ENCODE measurements at regions not wholly inside any gene's neighbourhood (a gene's known extent, or its start where the extent isn't known, plus 50 kb on each side); places are given as distances from the start of the nearest gene placed in this dataset.
"Not testable (repeated sequence)": the region's sequence is repeated elsewhere in the genome, so short reads cannot be mapped to it uniquely, and the experiment has no call there.

- TF ChIP-seq CTCF (IDR thresholded peaks at IDR 0.05) = no peak
- Mint-ChIP-seq H3K4me3 (no peak overlapping the region), H3K36me3 (ENCODE audit: low read depth) (no peaks in the 10 kb centered on the region), H3K27me3 (ENCODE audit: insufficient read depth) (no peaks in the 10 kb centered on the region; the same call in 1 of the 2 replicates), H3K27ac (no peak overlapping the region), H3K9me3 (peaks cover 11% of the 10 kb centered on the region; the same call in 1 of the 2 replicates), H3K4me1 (ENCODE audit: low read depth) (no peaks in the 10 kb centered on the region; the same call in 1 of the 2 replicates)
- no peak for DNase-seq
Observed at GRCh38 chr10:120103738-120104560, 211.4 kb downstream of the SEC23IP start.

GRCh38 chr10:120105001-120105400, 212.5 kb downstream of the SEC23IP start:
- Mint-ChIP-seq H3K27me3 (ENCODE audit: insufficient read depth) (no peaks in the 10 kb centered on the region; the same call in 1 of the 2 replicates), H3K4me1 (ENCODE audit: low read depth) (no peaks in the 10 kb centered on the region), H3K27ac (no peak overlapping the region), H3K9me3 (0 out of 2 replicates have a peak, but pooled peaks cover 3% of the 10 kb centered on the region), H3K4me3 (no peak overlapping the region), H3K36me3 (ENCODE audit: low read depth) (no peaks in the 10 kb centered on the region)
- no peak for TF ChIP-seq CTCF (IDR thresholded peaks at IDR 0.05)
- no peak for DNase-seq

GRCh38 chr10:120105492-120105891, 213.0 kb downstream of the SEC23IP start:
- no peaks in the 10 kb centered on the region for H3K36me3 Mint-ChIP-seq (ENCODE audit: low read depth)
- 0 out of 2 replicates have a peak, but pooled peaks cover 3% of the 10 kb centered on the region for H3K9me3 Mint-ChIP-seq
- no peaks in the 10 kb centered on the region; the same call in 1 of the 2 replicates for H3K27me3 Mint-ChIP-seq (ENCODE audit: insufficient read depth)
- no peak overlapping the region for H3K4me3 Mint-ChIP-seq
- H3K27ac Mint-ChIP-seq = no peak overlapping the region
- no peak for TF ChIP-seq CTCF (IDR thresholded peaks at IDR 0.05)
- DNase-seq = no peak
- no peaks in the 10 kb centered on the region for H3K4me1 Mint-ChIP-seq (ENCODE audit: low read depth)

- Mint-ChIP-seq H3K4me3 (no peak overlapping the region), H3K4me1 (ENCODE audit: low read depth) (no peaks in the 10 kb centered on the region), H3K9me3 (peaks cover 11% of the 10 kb centered on the region; the same call in 1 of the 2 replicates), H3K36me3 (ENCODE audit: low read depth) (no peaks in the 10 kb centered on the region), H3K27ac (no peak overlapping the region), H3K27me3 (ENCODE audit: insufficient read depth) (no peaks in the 10 kb centered on the region)
- TF ChIP-seq CTCF (IDR thresholded peaks at IDR 0.05) = no peak
- DNase-seq = no peak
Observed at GRCh38 chr10:120108916-120109315, 216.4 kb downstream of the SEC23IP start.

- not testable (repeated sequence) for H3K4me1 Mint-ChIP-seq (ENCODE audit: low read depth); H3K36me3 Mint-ChIP-seq (ENCODE audit: low read depth); H3K27me3 Mint-ChIP-seq (ENCODE audit: insufficient read depth); DNase-seq; H3K4me3 Mint-ChIP-seq; H3K9me3 Mint-ChIP-seq; H3K27ac Mint-ChIP-seq
Observed at GRCh38 chr10:120109725-120110124, 217.2 kb downstream of the SEC23IP start.

- Mint-ChIP-seq H3K36me3 (ENCODE audit: low read depth) (no peaks in the 10 kb centered on the region), H3K4me3 (no peak overlapping the region), H3K4me1 (ENCODE audit: low read depth) (no peaks in the 10 kb centered on the region), H3K9me3 (peaks cover 8% of the 10 kb centered on the region; the same call in 1 of the 2 replicates), H3K27ac (no peak overlapping the region), H3K27me3 (ENCODE audit: insufficient read depth) (no peaks in the 10 kb centered on the region)
- no peak for TF ChIP-seq CTCF (IDR thresholded peaks at IDR 0.05)
- no peak for DNase-seq
Observed at GRCh38 chr10:120110196-120110595, 217.7 kb downstream of the SEC23IP start.
